ENCODE measurements at regions not wholly inside any gene's neighbourhood (a gene's known extent, or its start where the extent isn't known, plus 50 kb on each side); places are given as distances from the start of the nearest gene placed in this dataset.

GRCh38 chr3:118550556-118550955, 484.1 kb downstream of the IGSF11 start:
- no peak for DNase-seq

GRCh38 chr3:118554148-118554838, 480.4 kb downstream of the IGSF11 start:
- DNase-seq = no peak

DNA sequence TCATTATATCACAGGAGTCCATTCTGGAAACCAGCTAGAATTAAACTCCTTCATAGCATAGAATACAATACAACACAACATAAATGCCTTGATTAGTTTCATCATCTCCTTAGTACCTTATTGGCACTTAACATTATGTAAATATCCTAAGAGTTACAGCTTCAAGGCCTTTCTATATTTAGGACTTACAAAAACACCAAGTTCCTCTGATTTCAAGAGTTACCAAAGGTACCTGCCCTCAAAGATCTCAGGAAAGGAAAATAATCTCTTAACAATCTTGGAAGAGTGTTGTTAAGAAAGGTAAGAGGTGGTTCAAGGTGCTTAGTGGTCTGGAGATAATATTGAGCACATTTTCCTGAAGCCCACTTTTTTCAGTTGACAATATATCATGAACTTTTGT, 477.7 kb downstream of the IGSF11 start:
- DNase-seq = no peak

- DNase-seq = no peak
Observed at GRCh38 chr3:118557513-118557912, 477.1 kb downstream of the IGSF11 start.

GRCh38 chr3:118559286-118559685, 475.4 kb downstream of the IGSF11 start:
- no peak for DNase-seq

GRCh38 chr3:118564800-118565199, 469.8 kb downstream of the IGSF11 start:
- DNase-seq = no peak

DNA sequence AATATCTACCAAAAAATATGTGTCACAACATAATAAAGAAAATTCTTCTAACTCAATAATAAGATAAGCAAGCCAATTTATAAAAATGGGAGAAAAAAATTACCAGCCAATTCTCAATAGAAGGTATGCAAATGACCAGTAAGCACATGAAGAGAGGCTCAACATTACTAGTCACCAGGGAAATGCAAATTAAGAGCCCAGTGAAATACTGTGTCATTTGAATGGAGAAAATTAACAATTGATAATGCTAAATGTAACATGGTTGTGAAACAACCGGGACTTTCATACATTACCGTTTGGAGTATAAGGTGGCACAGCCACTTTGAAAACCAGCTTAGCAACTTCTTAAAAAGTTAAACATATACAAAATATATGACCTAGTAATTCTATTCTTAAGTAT, 460.7 kb downstream of the IGSF11 start:
- DNase-seq = no peak

- DNase-seq = no peak
Observed at GRCh38 chr3:118577055-118577777, 457.4 kb downstream of the IGSF11 start.

DNA sequence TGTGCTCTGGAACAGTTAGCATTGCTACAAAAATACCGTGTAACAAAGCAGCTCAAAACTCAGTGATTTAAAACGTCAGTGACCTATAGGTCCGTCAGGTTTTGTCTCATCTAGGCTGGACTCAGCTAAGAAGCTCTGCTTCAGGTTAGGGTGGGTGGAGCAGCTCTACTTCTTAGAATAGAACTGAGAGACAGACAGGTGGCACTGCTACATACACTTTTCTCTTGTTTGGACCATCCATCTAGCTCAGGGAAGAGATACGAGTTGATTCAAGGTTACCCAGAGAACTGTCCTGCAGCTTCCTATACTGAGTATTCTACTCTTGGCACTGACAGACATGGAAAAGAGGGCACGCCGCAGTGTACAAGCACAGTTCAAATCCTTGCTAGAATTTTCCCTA, 456.1 kb downstream of the IGSF11 start:
- DNase-seq = no peak

GRCh38 chr3:118587037-118587741, 447.5 kb downstream of the IGSF11 start:
- DNase-seq = no peak

- DNase-seq = no peak
Observed at GRCh38 chr3:118587847-118588246, 446.8 kb downstream of the IGSF11 start.

- DNase-seq = no peak
Observed at GRCh38 chr3:118593277-118593670, 441.4 kb downstream of the IGSF11 start.

GRCh38 chr3:118597184-118597583, 437.5 kb downstream of the IGSF11 start:
- DNase-seq = no peak

GRCh38 chr3:118607915-118608820, 426.5 kb downstream of the IGSF11 start:
- no peak for DNase-seq

- no peak for DNase-seq
Observed at GRCh38 chr3:118618247-118619040, 416.2 kb downstream of the IGSF11 start.

DNA sequence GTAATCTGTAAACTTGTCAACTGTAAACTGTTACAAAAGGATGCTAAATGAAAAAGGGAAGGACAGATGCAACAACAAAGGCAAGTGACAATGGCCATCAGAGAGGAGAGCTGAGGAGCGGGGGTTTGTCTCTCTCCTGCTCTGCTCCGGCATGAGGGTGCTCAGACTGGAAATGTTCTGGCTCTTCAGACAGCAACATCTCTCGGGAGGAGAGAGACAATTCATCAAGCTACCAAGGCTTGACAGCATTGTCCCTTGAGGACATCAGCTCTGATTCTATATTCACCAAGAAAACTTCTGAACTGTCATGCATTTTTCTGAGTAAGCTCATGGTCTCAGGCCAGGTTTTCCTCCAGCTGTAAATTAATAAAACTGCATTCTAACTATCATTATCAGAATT, 408.2 kb downstream of the IGSF11 start:
- DNase-seq = no peak

DNA sequence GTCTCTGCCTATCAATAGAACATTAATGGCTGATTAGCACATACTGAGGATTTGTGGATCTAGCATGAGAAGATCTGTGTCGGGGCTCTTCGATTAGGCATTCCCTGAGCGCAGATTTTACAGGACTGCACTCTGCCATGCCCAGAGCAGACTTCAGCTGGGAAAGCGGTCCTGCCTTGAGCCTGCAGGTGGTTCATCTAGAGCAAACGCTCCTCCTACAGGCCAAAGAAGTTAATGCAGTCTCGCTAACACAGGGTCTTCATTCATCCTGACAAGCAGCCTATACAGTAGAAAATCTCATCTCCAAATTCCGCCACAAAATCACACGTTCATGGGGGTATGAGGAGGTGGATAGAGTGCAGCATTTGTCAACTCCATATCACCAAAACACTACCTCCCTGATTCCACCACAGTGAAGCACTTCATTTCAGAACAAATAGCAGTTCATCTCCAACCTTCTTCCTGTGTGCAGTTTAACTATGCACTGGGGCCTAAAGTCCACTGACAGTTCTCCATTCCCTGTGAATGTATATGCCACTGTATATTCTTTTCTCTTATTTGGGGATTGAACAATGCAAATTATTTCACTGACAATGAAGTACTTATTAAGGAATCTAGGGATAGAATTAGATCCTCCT, 405.8 kb downstream of the IGSF11 start:
- DNase-seq = peak; percentile 1

GRCh38 chr3:118629821-118630220, 404.8 kb downstream of the IGSF11 start:
- DNase-seq = no peak

- DNase-seq = no peak
Observed at GRCh38 chr3:118635711-118636110, 398.9 kb downstream of the IGSF11 start.

- no peak for DNase-seq
Observed at GRCh38 chr3:118636841-118637240, 397.8 kb downstream of the IGSF11 start.

- DNase-seq = no peak
Observed at GRCh38 chr3:118637846-118638245, 396.8 kb downstream of the IGSF11 start.

DNA sequence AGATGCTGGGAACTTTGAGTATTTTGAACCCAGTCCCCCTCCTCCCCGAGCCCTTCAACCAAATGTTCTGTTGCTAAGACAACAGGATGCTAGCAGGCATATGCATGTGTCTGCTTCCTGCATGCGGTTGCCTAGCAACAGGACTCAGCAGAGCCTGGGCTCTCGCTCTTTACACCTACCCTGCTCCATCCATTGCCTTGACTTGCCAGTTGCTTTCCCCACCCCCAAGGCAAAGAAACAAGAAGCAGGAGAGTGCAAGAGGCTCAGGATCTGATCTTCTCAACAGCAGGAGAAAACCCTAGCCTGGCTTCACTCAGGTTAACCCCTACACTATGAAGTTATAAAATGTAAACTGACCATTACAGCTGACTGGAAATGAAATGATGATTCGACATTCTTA, 393.0 kb downstream of the IGSF11 start:
- DNase-seq = peak; percentile 3

Data from CD4-positive, alpha-beta T cell treated with Interleukin-17A for 1 hour (primary cell).